Suprapubic skin (tissue), 4 donors: ENCODE measurements at regions not wholly inside any gene's neighbourhood (a gene's known extent, or its start where the extent isn't known, plus 50 kb on each side); places are given as distances from the start of the nearest gene placed in this dataset.
"Not testable (repeated sequence)": the region's sequence is repeated elsewhere in the genome, so short reads cannot be mapped to it uniquely, and the experiment has no call there.

ENCODE experiments used
- DNase-seq, 2 donors: peaks; one replicate each; pipeline ENCODE4 v3.0.0-alpha.2; 2019; ENCODE audit warnings: low spot score in 2 of 2
- H3K27ac ChIP-seq: fragments of 200-600 bp; sonication (generic); one replicate; pipeline ENCODE4 v1.5.1; 2019
- H3K27me3 ChIP-seq: fragments of 200-600 bp; sonication (generic); one replicate; pipeline ENCODE4 v1.5.1; 2019
- H3K36me3 ChIP-seq: fragments of 200-600 bp; sonication (generic); one replicate; pipeline ENCODE4 v1.5.1; 2019
- H3K4me1 ChIP-seq: fragments of 200-600 bp; sonication (generic); one replicate; pipeline ENCODE4 v1.5.1; 2019
- H3K4me3 ChIP-seq: fragments of 200-600 bp; sonication (generic); one replicate; pipeline ENCODE4 v1.5.1; 2019; ENCODE audit warnings: mild to moderate bottlenecking
- H3K9me3 ChIP-seq: fragments of 200-600 bp; sonication (generic); one replicate; pipeline ENCODE4 v1.5.1; 2019
- EP300 ChIP-seq: sonication (generic); formaldehyde crosslinking; IDR thresholded peaks from one replicate; pipeline ENCODE4 v1.6.1; 2017; ENCODE audit warnings: antibody characterized with exemption
- POLR2A ChIP-seq, 2 donors: fragments of 450-650 bp; IDR thresholded peaks; one replicate each; pipeline ENCODE4 v1.6.1; 2017; ENCODE audit warnings: antibody characterized with exemption in 2 of 2, mild to moderate bottlenecking in 2 of 2, moderate library complexity in 2 of 2
- POLR2AphosphoS5 ChIP-seq, 3 donors: sonication (generic); formaldehyde crosslinking; IDR thresholded peaks; one replicate each; pipeline ENCODE4 v1.6.1; 2017; ENCODE audit warnings: antibody characterized with exemption in 3 of 3
- WGBS: methylation state at CpG from one replicate; pipeline ENCODE4 v1.1.5; 2018; 5-methylcytosine and 5-hydroxymethylcytosine counted together
- TF ChIP-seq, protein P1 (sequence below), 2 donors: fragments of 200-600 bp in 1 of 2; fragments of 450-650 bp in 1 of 2; sonication (generic) in 1 of 2; IDR thresholded peaks; one replicate each; pipeline ENCODE4 v1.5.1; 2016 to 2019; ENCODE audit warnings: antibody characterized with exemption in 2 of 2, mild to moderate bottlenecking in 1 of 2, moderate library complexity in 1 of 2

DNA sequence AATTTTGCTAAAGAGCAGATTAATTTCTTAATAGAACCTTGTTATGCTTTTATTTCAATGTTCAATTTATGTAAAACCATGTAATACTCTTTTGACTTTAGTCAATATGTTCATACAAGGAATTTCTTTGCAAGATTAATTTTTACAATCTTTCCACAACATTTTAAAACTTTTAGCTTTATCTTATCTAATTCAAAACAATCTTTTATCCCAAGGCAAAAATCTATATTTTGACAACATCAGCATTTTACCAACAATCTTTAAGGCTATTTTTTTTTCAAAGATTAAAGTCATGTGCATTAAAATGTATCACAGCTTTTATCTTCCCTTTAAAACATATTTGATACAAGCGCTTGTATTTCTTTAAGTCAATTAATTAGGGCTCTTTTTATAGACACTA lies 914.7 kb downstream of the PLOD2 start:
- 57% methylated on average over 1 of the region's 1 CpG for WGBS
- no peak overlapping the region for H3K27ac ChIP-seq
- H3K36me3 ChIP-seq: no peaks in the 10 kb centered on the region
- H3K4me1 ChIP-seq: no peaks in the 10 kb centered on the region
- H3K27me3 ChIP-seq: no peaks in the 10 kb centered on the region
- TF ChIP-seq, protein P1, sequence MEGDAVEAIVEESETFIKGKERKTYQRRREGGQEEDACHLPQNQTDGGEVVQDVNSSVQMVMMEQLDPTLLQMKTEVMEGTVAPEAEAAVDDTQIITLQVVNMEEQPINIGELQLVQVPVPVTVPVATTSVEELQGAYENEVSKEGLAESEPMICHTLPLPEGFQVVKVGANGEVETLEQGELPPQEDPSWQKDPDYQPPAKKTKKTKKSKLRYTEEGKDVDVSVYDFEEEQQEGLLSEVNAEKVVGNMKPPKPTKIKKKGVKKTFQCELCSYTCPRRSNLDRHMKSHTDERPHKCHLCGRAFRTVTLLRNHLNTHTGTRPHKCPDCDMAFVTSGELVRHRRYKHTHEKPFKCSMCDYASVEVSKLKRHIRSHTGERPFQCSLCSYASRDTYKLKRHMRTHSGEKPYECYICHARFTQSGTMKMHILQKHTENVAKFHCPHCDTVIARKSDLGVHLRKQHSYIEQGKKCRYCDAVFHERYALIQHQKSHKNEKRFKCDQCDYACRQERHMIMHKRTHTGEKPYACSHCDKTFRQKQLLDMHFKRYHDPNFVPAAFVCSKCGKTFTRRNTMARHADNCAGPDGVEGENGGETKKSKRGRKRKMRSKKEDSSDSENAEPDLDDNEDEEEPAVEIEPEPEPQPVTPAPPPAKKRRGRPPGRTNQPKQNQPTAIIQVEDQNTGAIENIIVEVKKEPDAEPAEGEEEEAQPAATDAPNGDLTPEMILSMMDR (IDR thresholded peaks at IDR 0.05): no peak
- TF ChIP-seq POLR2AphosphoS5 (IDR thresholded peaks at IDR 0.05) (no peak), EP300 (no peak), POLR2A (IDR thresholded peaks at IDR 0.05) (no peak)
- DNase-seq: no peak
- H3K9me3 ChIP-seq: peaks cover 8% of the 10 kb centered on the region
- H3K4me3 ChIP-seq: no peak overlapping the region

DNA sequence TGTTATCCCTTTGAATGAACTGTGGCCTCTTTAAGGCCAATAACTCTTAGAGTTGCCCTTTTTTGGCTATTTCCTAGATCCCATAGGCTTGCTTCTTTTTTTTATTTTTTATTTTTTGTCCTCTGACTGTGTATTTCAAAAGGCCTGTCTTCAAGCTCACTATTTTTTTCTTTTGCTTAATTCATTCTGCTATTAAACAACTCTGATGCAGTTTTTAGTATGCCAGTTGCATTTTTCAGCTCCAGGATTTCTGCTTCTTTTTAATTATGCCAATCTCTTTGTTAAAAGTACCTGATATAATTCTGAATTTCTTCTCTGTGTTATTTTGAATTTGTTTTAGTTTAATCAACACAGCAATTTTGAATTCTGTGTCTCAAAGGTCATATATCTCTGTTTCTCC lies 912.1 kb downstream of the PLOD2 start:
- Histone ChIP-seq H3K4me1 (no peaks in the 10 kb centered on the region), H3K27ac (no peak overlapping the region), H3K27me3 (no peaks in the 10 kb centered on the region), H3K4me3 (no peak overlapping the region), H3K9me3 (peaks cover 8% of the 10 kb centered on the region), H3K36me3 (no peaks in the 10 kb centered on the region)
- TF ChIP-seq POLR2AphosphoS5 (IDR thresholded peaks at IDR 0.05) (no peak), EP300 (no peak), POLR2A (IDR thresholded peaks at IDR 0.05) (no peak)
- TF ChIP-seq, protein P1 (IDR thresholded peaks at IDR 0.05): no peak
- no peak for DNase-seq

DNA sequence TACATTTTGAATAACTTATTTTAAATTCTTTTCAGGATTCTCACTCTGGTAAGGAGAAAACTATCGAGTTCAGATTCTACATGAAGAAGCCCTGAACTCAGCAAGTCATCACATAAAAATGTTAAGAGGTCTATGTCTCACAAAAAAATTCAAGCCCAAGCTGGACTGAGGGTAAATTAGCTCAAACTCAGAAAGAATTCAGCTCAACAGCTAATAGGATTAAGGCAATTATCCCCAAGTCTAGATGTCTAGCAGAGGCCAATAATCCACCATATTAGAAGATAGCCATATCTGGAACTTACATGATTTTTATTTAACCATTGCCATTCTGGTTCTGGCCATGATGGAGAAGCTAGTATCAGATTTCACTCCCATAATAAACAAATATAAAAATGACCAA lies 909.7 kb downstream of the PLOD2 start:
- no peaks in the 10 kb centered on the region for H3K27me3 ChIP-seq
- no peaks in the 10 kb centered on the region for H3K36me3 ChIP-seq
- no peak overlapping the region for H3K4me3 ChIP-seq
- H3K27ac ChIP-seq: no peak overlapping the region
- no peaks in the 10 kb centered on the region for H3K4me1 ChIP-seq
- TF ChIP-seq EP300 (no peak), POLR2AphosphoS5 (IDR thresholded peaks at IDR 0.05) (no peak), POLR2A (IDR thresholded peaks at IDR 0.05) (no peak)
- TF ChIP-seq, protein P1 (IDR thresholded peaks at IDR 0.05): no peak
- 54% methylated on average over 1 of the region's 1 CpG for WGBS
- no peak for DNase-seq
- H3K9me3 ChIP-seq: peaks cover 8% of the 10 kb centered on the region

DNA sequence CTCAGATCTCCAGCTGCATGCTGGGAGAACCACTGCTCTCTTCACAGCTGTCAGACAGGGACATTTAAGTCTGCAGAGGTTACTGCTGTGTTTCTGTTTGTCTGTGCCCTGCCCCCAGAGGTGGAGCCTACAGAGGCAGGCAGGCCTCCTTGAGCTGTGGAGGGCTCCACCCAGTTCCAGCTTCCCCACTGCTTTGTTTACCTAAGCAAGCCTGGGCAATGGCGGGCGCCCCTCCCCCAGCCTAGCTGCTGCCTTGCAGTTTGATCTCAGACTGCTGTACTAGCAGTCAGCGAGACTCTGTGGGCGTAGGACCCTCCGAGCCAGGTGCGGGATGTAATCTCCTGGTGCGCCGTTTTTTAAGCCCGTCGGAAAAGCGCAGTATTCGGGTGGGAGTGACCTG lies 903.0 kb downstream of the PLOD2 start:
- 86% methylated on average over 5 of the region's 12 CpGs for whole genome bisulfite sequencing
- not testable (repeated sequence) for H3K27me3 ChIP-seq, H3K4me1 ChIP-seq, DNase-seq, H3K27ac ChIP-seq, H3K36me3 ChIP-seq, H3K9me3 ChIP-seq, H3K4me3 ChIP-seq

DNA sequence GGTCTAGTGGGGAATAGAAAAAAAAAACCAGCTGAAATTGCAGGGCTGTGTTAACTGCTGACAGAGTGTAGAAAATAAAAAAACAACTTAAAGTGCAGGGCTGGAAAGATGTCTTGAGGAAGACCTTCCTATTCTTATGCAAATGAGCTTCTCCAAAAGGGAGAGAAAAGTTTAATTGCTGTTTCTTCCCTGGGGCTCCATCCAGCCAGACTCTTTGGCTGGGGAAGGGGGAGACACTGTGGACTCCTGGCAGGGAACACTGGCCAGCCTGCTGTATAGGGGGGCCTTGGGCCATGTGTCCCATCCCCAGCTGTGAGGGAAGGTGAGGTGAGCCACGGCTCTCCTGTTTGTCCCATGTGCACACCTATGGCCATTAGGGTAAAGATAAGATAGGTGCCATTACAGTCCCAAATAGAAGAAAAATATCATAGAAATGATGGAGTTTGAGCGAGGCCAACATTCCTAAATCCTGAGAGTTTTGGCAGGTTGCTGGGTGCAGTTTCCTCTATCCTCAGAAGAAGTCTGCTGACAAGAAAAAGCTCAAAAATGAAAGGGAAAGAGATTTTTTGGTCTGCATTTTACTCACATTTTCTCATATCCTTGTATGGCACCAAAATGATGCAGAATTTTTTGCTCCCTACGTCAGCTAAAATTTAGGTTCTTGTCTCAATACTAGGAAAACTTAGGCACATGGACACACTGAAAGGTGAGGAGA lies 901.7 kb downstream of the PLOD2 start:
- no peak overlapping the region for H3K27ac ChIP-seq
- no peaks in the 10 kb centered on the region for H3K36me3 ChIP-seq
- DNase-seq: no peak
- H3K4me3 ChIP-seq: no peak overlapping the region
- no peak for TF ChIP-seq POLR2A (IDR thresholded peaks at IDR 0.05)
- no peak for TF ChIP-seq POLR2AphosphoS5 (IDR thresholded peaks at IDR 0.05)
- no peak for TF ChIP-seq EP300
- TF ChIP-seq, protein P1 (IDR thresholded peaks at IDR 0.05): no peak
- H3K4me1 ChIP-seq: no peaks in the 10 kb centered on the region
- no peaks in the 10 kb centered on the region for H3K27me3 ChIP-seq
- 74% methylated on average over 3 of the region's 3 CpGs for WGBS
- H3K9me3 ChIP-seq: no peaks in the 10 kb centered on the region

DNA sequence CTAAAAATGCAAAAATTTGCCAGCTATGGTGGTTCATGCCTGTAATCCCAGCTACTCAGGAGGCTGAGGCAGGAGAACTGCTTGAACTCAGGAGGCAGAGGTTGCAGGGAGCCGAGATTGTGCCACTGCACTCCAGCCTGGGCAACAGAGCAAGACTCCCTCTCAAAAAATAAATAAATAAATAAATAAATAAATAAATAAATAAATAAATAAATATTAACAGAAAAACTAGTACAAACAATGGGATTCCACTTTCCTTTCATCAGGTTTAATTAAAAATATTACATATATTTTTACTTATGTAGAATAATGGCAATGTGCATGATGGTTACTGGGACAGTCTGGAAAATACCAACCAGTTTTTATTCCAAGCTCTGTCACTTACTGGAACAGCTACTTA lies 897.5 kb downstream of the PLOD2 start:
- not testable (repeated sequence) for H3K27ac ChIP-seq, DNase-seq, H3K4me3 ChIP-seq, H3K4me1 ChIP-seq, H3K36me3 ChIP-seq, H3K27me3 ChIP-seq, H3K9me3 ChIP-seq
- 85% methylated on average over 1 of the region's 1 CpG for WGBS
